Vagina (tissue), 2 donors: ENCODE measurements at regions not wholly inside any gene's neighbourhood (a gene's known extent, or its start where the extent isn't known, plus 50 kb on each side); places are given as distances from the start of the nearest gene placed in this dataset.

Experiments used
- DNase-seq, 2 donors: peaks; one replicate each; pipeline ENCODE4 v3.0.0-alpha.2; 2017; ENCODE audit errors: extremely low spot score in 2 of 2
- H3K27ac ChIP-seq: fragments of 200-600 bp; sonication (generic); one replicate; pipeline ENCODE4 v1.5.1; 2019
- H3K27me3 ChIP-seq: fragments of 200-600 bp; sonication (generic); one replicate; pipeline ENCODE4 v1.5.1; 2019
- H3K36me3 ChIP-seq, 2 donors: fragments of 200-600 bp; sonication (generic); one replicate each; pipeline ENCODE4 v1.5.1; 2017 to 2019
- H3K4me1 ChIP-seq: fragments of 200-600 bp; sonication (generic); one replicate; pipeline ENCODE4 v1.5.1; 2019
- H3K4me3 ChIP-seq, 2 donors: fragments of 200-600 bp; sonication (generic); 1 replicate in 1 of 2; 2 replicates in 1 of 2; pipeline ENCODE4 v1.5.1; 2016 to 2019
- H3K9me3 ChIP-seq: fragments of 200-600 bp; sonication (generic); one replicate; pipeline ENCODE4 v1.5.1; 2019
- POLR2A ChIP-seq, 2 donors: fragments of 450-650 bp; IDR thresholded peaks; one replicate each; pipeline ENCODE4 v1.6.1; 2017; ENCODE audit warnings: antibody characterized with exemption in 2 of 2, mild to moderate bottlenecking in 2 of 2, moderate library complexity in 2 of 2
- POLR2AphosphoS5 ChIP-seq, 2 donors: sonication (generic); formaldehyde crosslinking; IDR thresholded peaks; one replicate each; pipeline ENCODE4 v1.9.0; 2017; ENCODE audit warnings: antibody characterized with exemption in 2 of 2, mild to moderate bottlenecking in 2 of 2, low read depth in 1 of 2; ENCODE audit not compliant: insufficient read depth in 1 of 2
- intact Hi-C: fragments of 100-400 bp; cut with DNase I; formaldehyde crosslinking; loops from one replicate; pipeline ENCODE4 v1.15.1; 2023
- TF ChIP-seq, protein P1 (sequence below), 3 experiments: fragments of 450-650 bp in 2 of 3; fragments of 200-600 bp in 1 of 3; sonication (generic) in 1 of 3; IDR thresholded peaks; one replicate each; pipeline ENCODE4 v1.5.1; 2017 to 2019; ENCODE audit warnings: antibody characterized with exemption in 3 of 3, mild to moderate bottlenecking in 2 of 3, moderate library complexity in 2 of 3

DNA sequence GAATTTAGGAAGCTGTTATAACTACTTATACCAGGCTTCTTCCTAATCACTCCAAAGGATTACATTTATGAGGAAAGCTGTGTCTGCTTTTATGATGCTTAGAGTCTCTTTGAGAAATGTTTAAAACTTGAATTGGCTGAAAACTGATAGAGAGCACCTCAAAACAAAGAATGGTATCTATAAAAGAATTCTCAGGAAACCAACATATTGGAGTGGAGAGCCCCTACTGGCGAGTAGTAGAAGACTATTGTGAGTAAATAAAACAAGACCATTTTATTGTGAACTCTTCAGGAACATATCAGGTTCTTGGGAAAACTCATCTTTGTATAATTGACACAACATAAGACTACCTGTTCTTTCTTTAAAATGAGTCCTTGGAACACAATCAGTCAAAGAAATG is 578.6 kb downstream of the RERGL start:
- Histone ChIP-seq H3K4me1 (no peaks in the 10 kb centered on the region), H3K27ac (no peak overlapping the region), H3K9me3 (no peaks in the 10 kb centered on the region), H3K36me3 (no peaks in the 10 kb centered on the region), H3K4me3 (no peak overlapping the region), H3K27me3 (no peaks in the 10 kb centered on the region)
- no peak for DNase-seq
- no peak for TF ChIP-seq POLR2AphosphoS5 (IDR thresholded peaks at IDR 0.05; ENCODE audit: insufficient read depth in 1 of 2, low read depth in 1 of 2)
- TF ChIP-seq, protein P1, sequence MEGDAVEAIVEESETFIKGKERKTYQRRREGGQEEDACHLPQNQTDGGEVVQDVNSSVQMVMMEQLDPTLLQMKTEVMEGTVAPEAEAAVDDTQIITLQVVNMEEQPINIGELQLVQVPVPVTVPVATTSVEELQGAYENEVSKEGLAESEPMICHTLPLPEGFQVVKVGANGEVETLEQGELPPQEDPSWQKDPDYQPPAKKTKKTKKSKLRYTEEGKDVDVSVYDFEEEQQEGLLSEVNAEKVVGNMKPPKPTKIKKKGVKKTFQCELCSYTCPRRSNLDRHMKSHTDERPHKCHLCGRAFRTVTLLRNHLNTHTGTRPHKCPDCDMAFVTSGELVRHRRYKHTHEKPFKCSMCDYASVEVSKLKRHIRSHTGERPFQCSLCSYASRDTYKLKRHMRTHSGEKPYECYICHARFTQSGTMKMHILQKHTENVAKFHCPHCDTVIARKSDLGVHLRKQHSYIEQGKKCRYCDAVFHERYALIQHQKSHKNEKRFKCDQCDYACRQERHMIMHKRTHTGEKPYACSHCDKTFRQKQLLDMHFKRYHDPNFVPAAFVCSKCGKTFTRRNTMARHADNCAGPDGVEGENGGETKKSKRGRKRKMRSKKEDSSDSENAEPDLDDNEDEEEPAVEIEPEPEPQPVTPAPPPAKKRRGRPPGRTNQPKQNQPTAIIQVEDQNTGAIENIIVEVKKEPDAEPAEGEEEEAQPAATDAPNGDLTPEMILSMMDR (IDR thresholded peaks at IDR 0.05): no peak
- TF ChIP-seq POLR2A (IDR thresholded peaks at IDR 0.05): no peak
- intact Hi-C loops: no loop called here

DNA sequence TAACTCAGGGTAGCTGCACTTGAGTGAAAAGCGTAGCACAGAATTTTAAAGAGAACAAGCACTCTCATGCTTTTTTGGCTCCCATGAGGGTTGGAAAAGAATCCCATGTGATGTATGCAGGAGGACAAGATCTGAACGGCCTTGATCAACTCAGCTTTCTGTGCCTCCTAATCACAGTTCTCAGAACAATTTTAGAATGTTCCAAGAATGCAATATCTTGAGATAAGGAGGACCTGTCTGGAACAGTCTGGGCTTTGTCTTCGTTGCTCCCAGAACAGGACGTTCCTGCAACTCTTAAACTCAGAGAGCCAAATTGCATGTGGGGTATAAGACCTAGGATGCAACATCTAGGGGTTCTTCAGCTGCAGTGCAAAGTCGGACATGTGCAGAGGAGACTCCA is 582.7 kb downstream of the RERGL start:
- no peak overlapping the region for H3K27ac ChIP-seq
- no peaks in the 10 kb centered on the region for H3K9me3 ChIP-seq
- H3K36me3 ChIP-seq: no peaks in the 10 kb centered on the region
- H3K4me3 ChIP-seq: no peak overlapping the region
- H3K4me1 ChIP-seq: no peaks in the 10 kb centered on the region
- TF ChIP-seq POLR2AphosphoS5 (IDR thresholded peaks at IDR 0.05; ENCODE audit: insufficient read depth in 1 of 2, low read depth in 1 of 2) (no peak), POLR2A (IDR thresholded peaks at IDR 0.05) (no peak)
- TF ChIP-seq, protein P1 (IDR thresholded peaks at IDR 0.05): no peak
- H3K27me3 ChIP-seq: no peaks in the 10 kb centered on the region
- DNase-seq: no peak
- intact Hi-C loops: no loop called here

DNA sequence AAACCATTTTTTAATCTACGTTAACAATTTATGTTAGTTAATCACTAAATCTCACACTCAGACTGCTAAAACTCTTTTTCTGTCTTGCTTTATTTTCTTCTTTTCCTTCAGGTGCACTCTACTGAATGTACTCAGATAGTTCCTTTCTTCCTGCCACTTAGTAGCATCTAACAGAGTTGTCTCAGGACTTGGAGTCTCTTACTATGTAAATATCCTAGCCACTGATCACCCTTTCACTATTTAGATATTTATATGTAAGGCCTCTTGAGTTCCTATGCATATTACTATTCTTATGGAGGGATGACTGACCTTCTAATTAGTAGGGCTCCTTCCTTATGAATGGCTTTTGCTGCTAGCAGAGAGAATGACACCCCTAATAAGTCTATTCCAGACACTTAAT is 586.3 kb downstream of the RERGL start:
- no peaks in the 10 kb centered on the region for H3K9me3 ChIP-seq
- H3K27me3 ChIP-seq: no peaks in the 10 kb centered on the region
- no peak overlapping the region for H3K27ac ChIP-seq
- TF ChIP-seq, protein P1 (IDR thresholded peaks at IDR 0.05): no peak
- no peak for TF ChIP-seq POLR2A (IDR thresholded peaks at IDR 0.05)
- no peak for TF ChIP-seq POLR2AphosphoS5 (IDR thresholded peaks at IDR 0.05; ENCODE audit: insufficient read depth in 1 of 2, low read depth in 1 of 2)
- intact Hi-C loops: no loop called here
- H3K4me1 ChIP-seq: no peaks in the 10 kb centered on the region
- no peak for DNase-seq
- no peaks in the 10 kb centered on the region for H3K36me3 ChIP-seq
- no peak overlapping the region for H3K4me3 ChIP-seq

DNA sequence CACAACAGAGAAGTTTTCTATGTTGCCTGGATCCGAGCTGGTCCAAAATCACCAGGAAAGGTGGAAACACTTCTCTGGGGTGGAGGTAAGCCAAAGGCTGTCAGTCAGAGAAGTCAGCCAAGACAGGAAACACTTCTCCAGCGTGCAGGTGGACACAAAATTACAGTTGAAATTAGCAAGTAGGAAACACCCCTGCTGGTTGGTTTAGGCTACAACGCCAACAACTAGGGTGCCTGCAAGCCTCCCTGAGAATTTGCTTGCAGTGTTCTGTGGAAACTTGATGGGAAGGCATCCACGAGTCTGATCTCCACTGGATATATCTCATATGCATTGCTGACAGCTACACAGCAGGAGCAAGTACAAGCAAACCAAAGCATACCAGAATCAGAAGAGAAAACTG is 600.5 kb downstream of the RERGL start:
- intact Hi-C loops: no loop called here
- TF ChIP-seq POLR2AphosphoS5 (IDR thresholded peaks at IDR 0.05; ENCODE audit: insufficient read depth in 1 of 2, low read depth in 1 of 2): no peak
- no peak for DNase-seq
- H3K27me3 ChIP-seq: no peaks in the 10 kb centered on the region
- no peaks in the 10 kb centered on the region for H3K9me3 ChIP-seq
- H3K27ac ChIP-seq: no peak overlapping the region
- H3K4me1 ChIP-seq: no peaks in the 10 kb centered on the region
- H3K4me3 ChIP-seq: no peak overlapping the region
- no peaks in the 10 kb centered on the region for H3K36me3 ChIP-seq

DNA sequence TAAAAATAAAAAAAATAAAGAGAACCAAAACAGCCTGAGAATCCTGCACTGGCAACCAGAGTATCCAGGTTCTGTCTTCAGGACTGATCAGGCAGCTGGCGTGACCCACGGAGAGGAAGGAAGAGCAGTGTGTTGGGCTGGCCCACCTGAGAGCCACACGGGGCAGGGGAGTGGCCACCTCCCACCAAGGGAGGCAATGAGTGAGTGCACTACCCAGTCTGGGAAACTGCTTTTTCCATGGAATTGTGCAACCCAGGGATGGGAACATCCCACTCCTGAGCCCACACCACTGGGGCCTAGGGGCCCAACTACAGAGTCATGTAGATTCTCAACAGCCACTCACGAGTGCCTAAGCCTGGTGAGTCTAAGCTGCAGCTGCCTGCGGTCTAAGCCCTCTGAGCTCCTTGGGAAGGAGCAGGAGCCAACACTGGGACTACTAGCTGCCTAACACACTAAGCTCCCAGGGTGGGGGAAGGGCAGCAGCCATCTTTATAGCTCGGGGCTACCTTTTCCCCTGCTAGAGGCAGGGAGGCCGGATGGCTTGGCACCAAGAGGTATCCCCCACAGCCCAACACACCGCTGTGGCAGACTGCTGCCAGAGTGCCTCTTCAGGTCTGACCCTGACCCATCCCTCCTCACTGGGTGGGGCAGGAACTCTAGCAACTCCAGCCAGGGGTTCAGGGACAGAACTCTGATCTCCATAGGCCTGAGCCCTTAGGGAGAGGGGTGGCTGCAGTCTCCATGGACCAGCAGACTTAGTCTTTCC is 610.9 kb downstream of the RERGL start:
- no peak overlapping the region for H3K27ac ChIP-seq
- H3K36me3 ChIP-seq: no peaks in the 10 kb centered on the region
- H3K4me3 ChIP-seq: no peak overlapping the region
- no peaks in the 10 kb centered on the region for H3K9me3 ChIP-seq
- TF ChIP-seq, protein P1 (IDR thresholded peaks at IDR 0.05): no peak
- TF ChIP-seq POLR2AphosphoS5 (IDR thresholded peaks at IDR 0.05; ENCODE audit: insufficient read depth in 1 of 2, low read depth in 1 of 2): no peak
- TF ChIP-seq POLR2A (IDR thresholded peaks at IDR 0.05): no peak
- no peaks in the 10 kb centered on the region for H3K27me3 ChIP-seq
- no peak for DNase-seq
- intact Hi-C loops: no loop called here
- H3K4me1 ChIP-seq: no peaks in the 10 kb centered on the region
